SK-N-SH (cell line): ENCODE measurements at regions not wholly inside any gene's neighbourhood (a gene's known extent, or its start where the extent isn't known, plus 50 kb on each side); places are given as distances from the start of the nearest gene placed in this dataset.
A peak's percentile ranks its signal among the peaks of the same experiment; 100 is the strongest.

Experiments used
- CTCF ChIA-PET: fragments of 300-600, 350-600 bp; formaldehyde crosslinking; extraction: SDS; loops from one replicate; lab custom pipeline; 2021; lab: Yijun Ruan, JAX
- POLR2A ChIA-PET: fragments of 350-600 bp; sonication (Branson Sonifier 250); formaldehyde crosslinking; extraction: SDS; loops from one replicate; lab custom pipeline; 2020; ENCODE audit warnings: antibody characterized with exemption, inconsistent platforms; lab: Yijun Ruan, JAX
- DNase-seq: peaks from one replicate; pipeline ENCODE4 v3.0.0; 2012
- H2AFZ ChIP-seq: fragments of 200-600 bp; sonication (generic); 2 replicates; pipeline ENCODE4 v1.8.1; 2016; ENCODE audit warnings: antibody characterized with exemption, mild to moderate bottlenecking, low read depth
- H3F3A ChIP-seq: fragments of 200-600 bp; sonication (generic); replicated peaks from 2 replicates; pipeline ENCODE3; 2016; ENCODE audit warnings: antibody characterized with exemption, mild to moderate bottlenecking; ENCODE audit not compliant: insufficient read depth
- H3K27ac ChIP-seq, 2 experiments: fragments of 200-500 bp in 1 of 2; fragments of 200-600 bp in 1 of 2; sonication (Bioruptor generic) in 1 of 2; sonication (generic), shearing (Covaris generic) in 1 of 2; 2 replicates each; pipeline versions ENCODE4 v1.5.1 to v1.6.1; 2014 to 2016; ENCODE audit warnings: low read depth in 2 of 2, inconsistent platforms in 1 of 2, low read length in 1 of 2, mild to moderate bottlenecking in 1 of 2, mixed read lengths in 1 of 2
- H3K27me3 ChIP-seq: fragments of 200-600 bp; sonication (generic), shearing (Covaris generic); 2 replicates; pipeline ENCODE4 v1.6.1; 2016; ENCODE audit warnings: mixed run types; ENCODE audit not compliant: insufficient read depth
- H3K36me3 ChIP-seq, 2 experiments: fragments of 200-500 bp in 1 of 2; fragments of 200-600 bp in 1 of 2; sonication (Bioruptor generic) in 1 of 2; sonication (generic) in 1 of 2; replicated peaks in 1 of 2; 2 replicates each; pipeline versions ENCODE3 to v1.5.1; 2014 to 2016; ENCODE audit warnings: low read length in 1 of 2, mild to moderate bottlenecking in 1 of 2; ENCODE audit not compliant: insufficient read depth in 2 of 2, control insufficient read depth in 1 of 2
- H3K4me1 ChIP-seq, 2 experiments: fragments of 200-500 bp in 1 of 2; fragments of 200-600 bp in 1 of 2; sonication (Bioruptor generic) in 1 of 2; sonication (generic), shearing (Covaris generic) in 1 of 2; 2 replicates each; pipeline versions ENCODE4 v1.5.1 to v1.6.1; 2014 to 2016; ENCODE audit warnings: low read depth in 1 of 2, low read length in 1 of 2, mixed run types in 1 of 2; ENCODE audit not compliant: insufficient read depth in 2 of 2, control insufficient read depth in 1 of 2
- H3K4me2 ChIP-seq: fragments of 200-600 bp; sonication (generic), shearing (Covaris generic); 2 replicates; pipeline ENCODE4 v1.6.1; 2017; ENCODE audit warnings: mixed run types
- H3K4me3 ChIP-seq, 2 experiments: fragments of 200-500 bp in 1 of 2; fragments of 200-600 bp in 1 of 2; sonication (Bioruptor generic) in 1 of 2; sonication (generic), shearing (Covaris generic) in 1 of 2; 2 replicates each; pipeline versions ENCODE4 v1.5.1 to v1.8.1; 2014 to 2016; ENCODE audit warnings: low read depth in 2 of 2, inconsistent platforms in 1 of 2, low read length in 1 of 2, mild to moderate bottlenecking in 1 of 2, mixed read lengths in 1 of 2, moderate library complexity in 1 of 2
- H3K79me2 ChIP-seq: fragments of 200-600 bp; sonication (generic); 2 replicates; pipeline ENCODE4 v1.8.1; 2017; ENCODE audit warnings: mild to moderate bottlenecking; ENCODE audit not compliant: insufficient read depth
- H3K9ac ChIP-seq: fragments of 200-600 bp; sonication (generic); 2 replicates; pipeline ENCODE4 v1.6.1; 2017; ENCODE audit warnings: mixed run types
- H3K9me2 ChIP-seq: fragments of 200-600 bp; sonication (generic); 2 replicates; pipeline ENCODE4 v1.6.1; 2017; ENCODE audit warnings: mixed run types
- H3K9me3 ChIP-seq: fragments of 200-600 bp; sonication (generic); 2 replicates; pipeline ENCODE4 v1.6.1; 2017; ENCODE audit warnings: mixed run types, mild to moderate bottlenecking, moderate library complexity
- H4K20me1 ChIP-seq: fragments of 200-600 bp; sonication (generic); 2 replicates; pipeline ENCODE4 v1.6.1; 2017; ENCODE audit warnings: mild to moderate bottlenecking, mixed run types; ENCODE audit not compliant: insufficient read depth
- CHD2 ChIP-seq: fragments of 150-350 bp; IDR thresholded peaks from 2 replicates; pipeline ENCODE4 v1.6.1; 2018; ENCODE audit warnings: low read length; ENCODE audit not compliant: partially characterized antibody
- ELF1 ChIP-seq: IDR thresholded peaks from 2 replicates; pipeline ENCODE4 v1.4.0; 2012
- EP300 ChIP-seq, 2 experiments: IDR thresholded peaks; 2 replicates each; pipeline versions ENCODE4 v1.4.0 to v1.6.1; 2012; ENCODE audit warnings: borderline replicate concordance in 1 of 2, low read depth in 1 of 2, low read length in 1 of 2
- FOSL2 ChIP-seq: IDR thresholded peaks from 2 replicates; pipeline ENCODE4 v1.4.0; 2012; ENCODE audit warnings: low read depth, mild to moderate bottlenecking, moderate library complexity, borderline replicate concordance
- FOXM1 ChIP-seq: IDR thresholded peaks from 2 replicates; pipeline ENCODE4 v1.4.0; 2012; ENCODE audit warnings: low read depth, mild to moderate bottlenecking
- GABPA ChIP-seq: IDR thresholded peaks from 2 replicates; pipeline ENCODE4 v1.4.0; 2012; ENCODE audit warnings: low read depth, mild to moderate bottlenecking
- GATA2 ChIP-seq: sonication (generic); formaldehyde crosslinking; IDR thresholded peaks from 2 replicates; pipeline ENCODE4 v1.5.0; 2020; ENCODE audit warnings: mild to moderate bottlenecking, missing genetic modification reagents
- IRF3 ChIP-seq: fragments of 150-350 bp; IDR thresholded peaks from 2 replicates; pipeline ENCODE4 v1.6.1; 2016; ENCODE audit warnings: mild to moderate bottlenecking, low read depth, low read length
- JUND ChIP-seq: IDR thresholded peaks from 2 replicates; pipeline ENCODE4 v1.4.0; 2012
- MEF2A ChIP-seq: IDR thresholded peaks from 2 replicates; pipeline ENCODE4 v1.4.0; 2012; ENCODE audit warnings: low read depth, borderline replicate concordance
- NFIC ChIP-seq: IDR thresholded peaks from 2 replicates; pipeline ENCODE4 v1.4.0; 2012; ENCODE audit warnings: borderline replicate concordance
- NRF1 ChIP-seq: IDR thresholded peaks from 2 replicates; pipeline ENCODE4 v1.6.1; 2012; ENCODE audit warnings: low read depth, mild to moderate bottlenecking, low read length
- PBX3 ChIP-seq: IDR thresholded peaks from 2 replicates; pipeline ENCODE4; 2012
- POLR2AphosphoS5 ChIP-seq: IDR thresholded peaks from 2 replicates; pipeline ENCODE4 v1.6.1; 2012; ENCODE audit warnings: low read depth, low read length
- RAD21 ChIP-seq: IDR thresholded peaks from 2 replicates; pipeline ENCODE4 v1.6.1; 2012; ENCODE audit warnings: mild to moderate bottlenecking, low read length
- REST ChIP-seq: IDR thresholded peaks from 2 replicates; pipeline ENCODE4 v1.6.1; 2012; ENCODE audit warnings: mild to moderate bottlenecking, low read depth, low read length, moderate library complexity
- RFX5 ChIP-seq: IDR thresholded peaks from 2 replicates; pipeline ENCODE4 v1.6.1; 2012; ENCODE audit warnings: mild to moderate bottlenecking, improper control_type of control experiment, low read length
- RXRA ChIP-seq: IDR thresholded peaks from 2 replicates; pipeline ENCODE4 v1.4.0; 2012; ENCODE audit warnings: low read depth, mild to moderate bottlenecking, borderline replicate concordance
- SIN3A ChIP-seq: IDR thresholded peaks from 2 replicates; pipeline ENCODE4 v1.6.1; 2012; ENCODE audit warnings: low read depth, mild to moderate bottlenecking, low read length, moderate library complexity, borderline replicate concordance
- TAF1 ChIP-seq: IDR thresholded peaks from 2 replicates; pipeline ENCODE4 v1.6.1; 2012; ENCODE audit warnings: low read depth, mild to moderate bottlenecking, low read length, moderate library complexity, borderline replicate concordance
- TCF12 ChIP-seq: IDR thresholded peaks from 2 replicates; pipeline ENCODE4 v1.4.0; 2012
- USF1 ChIP-seq: IDR thresholded peaks from 2 replicates; pipeline ENCODE4 v1.4.0; 2012; ENCODE audit warnings: low read depth, borderline replicate concordance
- USF2 ChIP-seq: fragments of 150-350 bp; IDR thresholded peaks from 2 replicates; pipeline ENCODE4 v1.6.1; 2017; ENCODE audit warnings: antibody characterized with exemption, low read length, low read depth, borderline replicate concordance
- ZBTB33 ChIP-seq: IDR thresholded peaks from 2 replicates; pipeline ENCODE4 v1.4.0; 2012; ENCODE audit warnings: low read depth, borderline replicate concordance
- WGBS: methylation state at CpG from one replicate; pipeline ENCODE4 v1.1.6; 2017; ENCODE audit warnings: low lambda C conversion rate; 5-methylcytosine and 5-hydroxymethylcytosine counted together

GRCh38 chr2:44087036-44087713, 81.5 kb upstream of the PPM1B start:
- peak overlapping the region; percentile 7; the same call in 1 of the 2 replicates for H3K9ac ChIP-seq
- CTCF ChIA-PET = interaction anchor here (0.6 to 4.2 kb wide), 64 partner anchors 9 to 1477 kb away, joined by 3 to 30 read pairs (median 4); partner anchors contain the start of gene CAMKMT
- TF ChIP-seq TAF1 = no peak; the same call in 1 of the 2 replicates
- TF ChIP-seq RFX5 = peak; percentile 70
- TF ChIP-seq GABPA = no peak
- TF ChIP-seq RAD21 = peak; percentile 94
- TF ChIP-seq REST = no peak
- no peak; the same call in 1 of the 2 replicates for TF ChIP-seq USF1
- no peak for TF ChIP-seq PBX3
- TF ChIP-seq EP300 (IDR thresholded peaks at IDR 0.05; ENCODE audit: borderline replicate concordance in 1 of 2, low read depth in 1 of 2, low read length in 1 of 2) = no peak
- peak; percentile 51 for TF ChIP-seq CHD2
- no peak for TF ChIP-seq FOXM1
- no peak for TF ChIP-seq IRF3
- TF ChIP-seq ZBTB33 = no peak
- peak; percentile 11; the same call in 1 of the 2 replicates for TF ChIP-seq RXRA
- TF ChIP-seq NRF1 = no peak
- no peak for TF ChIP-seq ELF1
- peak; percentile 68 for TF ChIP-seq JUND
- no peak for TF ChIP-seq SIN3A
- no peak for TF ChIP-seq NFIC
- TF ChIP-seq TCF12 = no peak
- no peak for TF ChIP-seq MEF2A
- TF ChIP-seq GATA2 (CRISPR knock-in tag) = peak; percentile 55
- no peak for TF ChIP-seq USF2
- TF ChIP-seq FOSL2 = peak; percentile 61; the same call in 1 of the 2 replicates
- TF ChIP-seq POLR2AphosphoS5 = no peak

More at GRCh38 chr2:44087036-44087713, 81.5 kb upstream of the PPM1B start:
- no peaks in the 10 kb centered on the region for H4K20me1 ChIP-seq
- no peaks in the 10 kb centered on the region for H3K36me3 ChIP-seq
- 17% methylated on average over 29 of the region's 29 CpGs for WGBS
- H3K4me3 ChIP-seq = peak overlapping the region; percentile 42 to 62
- POLR2A ChIA-PET = no interaction called here
- H3K9me2 ChIP-seq = no peaks in the 10 kb centered on the region
- H2AFZ ChIP-seq = peak overlapping the region; percentile 90
- no peaks in the 10 kb centered on the region for H3F3A ChIP-seq
- H3K27me3 ChIP-seq = no peaks in the 10 kb centered on the region
- no peaks in the 10 kb centered on the region for H3K79me2 ChIP-seq
- no peaks in the 10 kb centered on the region for H3K9me3 ChIP-seq
- H3K4me2 ChIP-seq = peak overlapping the region; percentile 65
- peak; percentile 92 for DNase-seq
- peaks cover 0 to 13% of the 10 kb centered on the region in 2 experiments; a peak in 1 of 4 replicates for H3K4me1 ChIP-seq
- H3K27ac ChIP-seq = no peak overlapping the region; a peak in 1 of 4 replicates
